Glomerular endothelial cell (primary cell): ENCODE measurements at regions not wholly inside any gene's neighbourhood (a gene's known extent, or its start where the extent isn't known, plus 50 kb on each side); places are given as distances from the start of the nearest gene placed in this dataset.

ENCODE experiments used
- DNase-seq: peaks from one replicate; pipeline ENCODE4 v3.0.0-alpha.2; 2011; ENCODE audit warnings: low read depth, low spot score; ENCODE audit errors: extremely low read depth

DNA sequence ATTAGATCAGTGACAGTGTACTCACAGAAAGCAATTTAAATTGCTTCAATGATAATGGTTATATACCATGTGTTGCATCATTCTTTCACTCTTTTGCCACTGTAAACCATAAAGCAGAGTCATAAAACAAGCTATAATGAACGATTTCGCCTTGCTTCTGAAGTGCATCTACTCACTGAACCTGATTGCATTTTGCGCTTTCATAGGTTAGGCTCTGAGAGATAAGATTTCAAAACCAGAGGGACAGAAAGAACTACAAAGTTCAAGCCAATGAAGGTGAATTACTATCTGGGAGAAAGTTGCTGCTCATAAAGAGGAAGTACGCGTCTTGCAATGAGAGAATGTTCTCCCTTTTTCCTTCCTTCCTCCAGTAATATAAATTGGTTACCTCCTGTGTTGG is 412.7 kb downstream of the CETN3 start:
- no peak for DNase-seq

DNA sequence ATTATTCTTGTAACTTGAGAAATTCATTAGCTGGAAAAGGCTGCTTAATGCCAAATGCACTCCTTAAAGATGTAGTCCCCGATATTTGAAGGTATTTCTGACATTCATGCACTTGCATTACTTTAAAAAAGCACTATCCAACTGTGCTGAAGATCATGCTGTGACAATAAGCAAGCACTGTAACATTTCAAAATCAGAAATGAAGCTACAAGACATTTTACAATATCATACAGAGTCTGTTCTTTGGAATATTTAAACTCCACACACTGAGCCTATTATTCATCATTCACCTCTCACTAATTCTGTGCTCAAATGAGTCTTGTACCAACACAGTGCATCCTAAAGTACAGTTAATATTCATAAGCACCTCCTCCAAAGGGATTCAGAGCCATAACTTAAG is 413.2 kb downstream of the CETN3 start:
- DNase-seq = no peak

DNA sequence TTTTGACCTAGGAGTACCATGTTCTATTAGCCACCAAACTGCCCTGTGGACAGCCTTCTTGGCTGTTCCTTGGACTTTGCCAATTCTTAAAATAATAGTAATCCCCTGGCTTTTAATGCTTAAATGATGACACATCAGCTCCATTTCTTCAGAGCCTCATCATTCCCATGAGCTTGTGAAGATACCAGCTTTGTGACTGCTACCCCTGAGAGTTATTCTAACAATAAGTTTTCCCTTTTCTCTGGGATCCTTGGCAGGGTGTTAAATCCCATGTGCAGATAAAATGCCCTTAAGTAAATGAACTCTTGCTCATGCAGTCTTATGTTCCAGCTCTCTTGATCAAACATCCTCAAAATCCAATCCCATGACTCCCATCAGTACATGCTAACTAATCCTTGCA is 415.3 kb downstream of the CETN3 start:
- DNase-seq = no peak

- no peak for DNase-seq
Measured at GRCh38 chr5:89992201-89992600, 417.4 kb downstream of the CETN3 start.

GRCh38 chr5:89991592-89991991 is 418.0 kb downstream of the CETN3 start:
- no peak for DNase-seq

DNA sequence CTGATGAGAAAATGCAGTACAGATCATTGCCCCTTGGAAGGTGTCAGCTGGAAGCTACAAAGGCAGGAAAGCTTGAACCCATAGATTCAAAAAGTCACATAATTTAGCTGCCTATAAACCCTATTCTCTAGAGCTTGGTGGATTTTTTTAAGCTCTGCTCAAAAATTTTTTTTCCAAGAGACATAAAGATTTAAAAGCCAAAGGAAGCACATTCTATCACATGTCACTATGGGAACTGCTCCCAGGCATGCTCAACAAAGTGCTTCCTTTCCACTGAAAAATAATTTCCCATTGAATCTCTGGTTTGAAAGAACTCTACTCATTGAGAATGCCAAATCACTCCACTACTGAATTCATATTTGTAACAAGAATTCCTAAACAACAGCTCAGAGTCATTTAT is 419.8 kb downstream of the CETN3 start:
- no peak for DNase-seq

DNA sequence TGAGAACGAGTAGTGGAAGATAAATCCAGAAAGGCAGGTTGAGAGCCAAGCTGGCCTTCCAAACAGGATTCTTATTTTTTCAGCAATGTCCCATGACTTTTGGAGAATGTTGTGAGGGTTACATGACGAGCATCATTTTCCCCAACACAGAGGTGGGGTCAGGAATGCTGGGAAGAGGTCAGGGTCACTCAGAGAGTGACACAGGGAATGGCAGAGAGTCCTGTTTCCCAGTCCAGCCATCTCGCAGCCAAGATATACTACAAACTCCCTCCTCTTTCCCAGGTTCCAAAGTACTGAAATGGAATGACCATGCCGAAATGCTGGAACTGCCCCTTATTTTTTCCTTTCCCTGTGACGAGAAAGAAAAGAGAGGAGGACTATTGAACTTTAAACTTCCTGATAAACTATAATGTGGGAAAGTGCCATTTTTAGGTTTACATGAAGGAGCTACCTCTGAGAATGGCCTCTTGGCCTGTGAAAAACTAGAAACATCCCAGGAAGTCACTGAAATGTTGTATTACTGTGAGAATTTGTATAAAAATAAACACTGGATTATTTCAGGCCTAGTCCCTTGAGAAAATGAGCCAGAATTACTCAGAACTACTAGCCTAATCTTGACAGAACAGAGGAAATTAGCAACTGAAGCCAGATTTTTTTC is 420.4 kb downstream of the CETN3 start:
- no peak for DNase-seq

GRCh38 chr5:89988129-89988810 is 421.3 kb downstream of the CETN3 start:
- DNase-seq = no peak

DNA sequence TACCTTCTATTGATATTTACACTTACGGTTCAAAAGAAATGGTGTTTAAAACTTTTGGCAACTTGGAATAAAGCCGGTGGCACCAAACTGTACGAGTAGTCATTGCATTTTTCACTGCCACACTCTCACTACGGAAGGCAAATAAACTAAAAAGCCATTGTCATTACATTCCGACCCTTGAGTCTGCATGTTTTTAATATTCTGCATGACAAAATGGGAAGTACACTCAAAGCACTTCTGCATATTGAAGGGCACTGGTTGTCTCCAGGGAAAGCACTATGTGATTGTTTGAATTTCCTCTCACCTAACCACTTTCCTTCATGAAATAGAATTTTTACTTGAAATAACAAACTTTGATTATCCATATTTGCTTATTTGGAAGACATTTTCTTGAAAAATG is 426.3 kb downstream of the CETN3 start:
- DNase-seq = no peak

DNA sequence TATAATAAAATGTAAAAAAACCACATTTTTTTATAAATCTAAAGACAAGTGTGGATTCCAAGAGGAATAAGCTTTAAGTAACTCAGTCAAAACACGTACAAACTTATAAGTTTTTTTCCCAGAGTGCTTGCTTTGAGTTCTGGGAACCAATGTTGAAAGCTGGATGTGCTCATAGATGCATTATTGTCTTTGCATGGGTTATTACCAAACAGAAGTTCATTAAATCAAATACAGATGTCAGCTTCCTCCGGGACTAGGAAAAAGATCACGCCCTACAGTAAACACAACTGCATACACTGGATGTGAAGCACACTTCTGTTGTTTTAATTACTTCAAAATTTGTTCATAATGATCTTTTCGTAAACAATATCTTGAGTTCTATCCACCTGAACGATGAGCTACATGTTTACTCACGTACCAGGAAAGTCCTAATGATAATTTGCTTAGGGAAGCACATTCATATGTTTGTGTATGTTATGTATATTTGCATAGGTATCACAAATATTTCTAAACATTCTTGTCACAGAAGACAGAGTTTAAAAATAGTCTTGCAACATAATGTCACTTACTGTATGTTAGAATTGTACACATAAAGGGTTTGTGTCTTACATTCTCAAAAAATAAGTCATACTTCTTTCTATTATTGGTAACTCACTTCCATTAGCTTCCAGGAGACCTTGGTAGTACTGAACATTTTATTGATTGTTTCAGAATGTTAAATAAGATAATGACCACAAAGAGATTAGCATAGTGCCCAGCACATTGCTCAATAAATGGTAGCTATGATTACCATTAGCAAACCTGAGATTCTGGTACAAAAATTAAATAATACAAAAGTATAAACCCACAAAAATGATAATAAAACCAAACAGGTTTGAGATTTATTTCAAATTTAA is 427.4 kb downstream of the CETN3 start:
- no peak for DNase-seq

DNA sequence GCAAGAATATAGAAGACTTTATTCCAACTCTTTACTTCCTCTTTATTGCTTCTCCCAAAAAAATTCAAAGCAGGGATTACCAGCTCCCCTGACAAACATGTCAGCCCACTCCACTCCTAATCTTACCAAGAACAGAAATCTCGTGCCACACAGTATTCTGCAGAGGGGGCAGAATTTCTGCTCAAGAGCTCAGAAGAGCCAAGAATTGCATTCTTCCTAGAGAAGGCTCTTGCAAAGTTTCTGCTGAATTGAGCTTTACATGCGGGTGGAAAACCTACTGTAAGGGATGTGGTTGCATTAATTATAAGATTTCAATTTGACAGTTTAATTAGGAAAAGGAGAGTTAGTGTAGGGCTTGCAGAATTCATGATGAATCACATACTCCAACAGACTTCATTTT is 428.5 kb downstream of the CETN3 start:
- no peak for DNase-seq

DNA sequence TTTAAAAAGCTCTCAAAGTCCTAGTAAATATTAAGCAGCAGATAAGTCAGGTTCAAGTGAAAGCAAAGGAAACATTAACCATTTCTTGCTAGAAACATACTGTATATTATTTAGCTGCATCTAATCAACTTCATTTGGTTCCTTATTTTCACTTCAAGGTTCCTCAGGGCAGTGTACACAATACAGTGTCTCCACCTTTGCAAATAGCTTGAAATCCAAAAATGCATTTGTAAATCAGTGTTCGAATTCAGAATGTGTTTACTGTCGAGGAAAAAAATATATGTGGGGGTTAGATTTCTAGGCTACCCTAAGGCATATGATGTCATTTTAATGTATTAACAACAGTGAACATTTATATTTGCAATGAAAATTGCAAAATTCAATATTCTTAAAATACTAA is 436.0 kb downstream of the CETN3 start:
- no peak for DNase-seq

DNA sequence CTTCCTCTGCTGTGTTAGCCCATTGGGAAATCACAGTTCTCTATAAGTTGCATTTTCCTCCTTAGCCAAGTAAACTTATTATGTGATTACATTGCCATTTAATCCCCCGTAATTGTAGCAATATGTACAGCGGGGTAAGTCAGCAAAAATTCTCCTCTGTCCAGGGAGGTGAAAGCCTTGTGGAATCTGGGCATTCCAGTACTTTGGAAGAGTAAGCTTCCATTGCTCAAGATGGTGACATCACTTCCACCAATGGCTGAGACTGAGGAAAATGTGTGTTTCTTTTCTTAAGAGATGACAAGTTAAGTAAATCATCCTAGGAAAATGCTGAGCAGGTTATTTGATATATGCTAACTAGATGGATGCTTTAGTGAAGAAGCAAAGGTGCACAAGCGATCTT is 436.7 kb downstream of the CETN3 start:
- no peak for DNase-seq

DNA sequence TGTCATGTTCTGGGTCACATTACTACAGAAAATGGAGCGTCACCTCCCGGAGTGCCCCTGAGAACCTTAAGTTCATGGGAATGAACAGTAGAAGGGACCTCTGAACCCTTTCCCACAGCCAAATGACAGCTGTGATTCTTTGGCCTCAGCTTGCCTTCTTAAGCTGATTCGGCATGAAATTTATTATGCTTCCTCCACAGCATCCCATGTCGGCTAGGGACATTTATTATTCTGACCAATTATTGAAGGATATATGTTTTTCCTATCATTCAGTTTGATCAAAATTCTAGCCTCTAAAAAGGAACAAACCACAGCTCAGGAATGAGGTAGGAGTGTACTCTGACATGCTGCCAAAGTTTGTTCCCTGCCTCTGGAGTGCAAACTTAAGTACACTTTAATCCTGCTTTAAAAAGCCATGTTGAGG is 440.6 kb downstream of the CETN3 start:
- no peak for DNase-seq

DNA sequence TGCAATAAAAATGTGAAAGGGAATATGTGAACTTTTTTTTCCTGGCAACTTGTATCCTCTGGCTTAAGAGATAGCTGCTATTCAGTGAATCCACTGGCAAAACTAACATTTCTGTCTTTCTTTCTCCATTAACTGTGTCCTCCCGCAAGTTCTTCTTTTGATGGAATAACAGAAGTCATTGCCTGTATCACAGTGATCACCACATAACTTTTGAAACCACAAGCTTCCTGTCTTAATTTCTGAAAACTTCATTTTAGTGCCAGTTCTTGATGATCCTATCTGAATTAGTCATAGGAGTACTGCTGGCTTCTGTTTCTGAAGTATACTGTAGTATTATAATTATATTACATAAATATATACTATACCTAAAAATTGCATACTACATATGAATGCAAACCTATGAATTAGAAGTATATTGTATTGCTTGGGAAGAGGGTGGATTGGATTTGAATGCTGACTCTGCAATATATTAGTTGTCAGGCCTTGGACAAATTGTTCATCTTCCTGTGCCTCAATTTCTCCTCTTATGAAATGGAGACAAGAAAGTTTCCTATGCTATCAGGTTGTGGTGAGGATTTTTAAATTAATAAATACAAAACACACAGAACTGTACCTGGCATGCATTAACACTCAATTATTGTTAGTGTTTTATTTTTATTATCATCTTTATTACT is 441.6 kb downstream of the CETN3 start:
- DNase-seq = no peak

DNA sequence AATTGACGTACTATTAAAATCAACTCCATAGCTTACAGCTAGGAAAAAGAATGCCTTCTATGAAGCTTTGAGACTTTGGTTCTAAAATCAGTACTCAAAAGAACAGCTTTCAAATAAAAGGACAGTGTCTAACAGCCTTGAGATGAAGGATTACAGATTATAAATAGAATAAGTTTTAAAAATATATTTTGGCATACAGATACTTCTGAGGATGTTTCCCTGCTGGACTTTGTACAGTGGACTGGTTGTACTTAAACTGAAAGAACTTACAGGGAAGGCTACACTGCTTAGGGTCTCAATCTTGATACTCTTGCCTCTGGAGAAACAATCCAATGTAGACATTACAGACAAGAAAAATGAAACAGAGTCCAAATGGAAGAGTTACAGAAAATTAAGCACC is 452.7 kb downstream of the CETN3 start:
- no peak for DNase-seq

- DNase-seq = no peak
Measured at GRCh38 chr5:89954916-89955315, 454.6 kb downstream of the CETN3 start.

- no peak for DNase-seq
Measured at GRCh38 chr5:89951876-89952275, 457.7 kb downstream of the CETN3 start.

GRCh38 chr5:89950234-89950633 is 459.3 kb downstream of the CETN3 start:
- DNase-seq = no peak

GRCh38 chr5:89948977-89949376 is 460.6 kb downstream of the CETN3 start:
- DNase-seq = no peak

GRCh38 chr5:89946916-89947315 is 462.6 kb downstream of the CETN3 start:
- no peak for DNase-seq
